ENCODE measurements at regions not wholly inside any gene's neighbourhood (a gene's known extent, or its start where the extent isn't known, plus 50 kb on each side); places are given as distances from the start of the nearest gene placed in this dataset.

- Mint-ChIP-seq H3K9me3 (peaks cover 2% of the 10 kb centered on the region), H3K27ac (no peak overlapping the region), H3K4me3 (no peak overlapping the region), H3K27me3 (no peaks in the 10 kb centered on the region), H3K4me1 (no peaks in the 10 kb centered on the region), H3K36me3 (ENCODE audit: low read depth) (no peaks in the 10 kb centered on the region)
- no peak for DNase-seq
- ChIA-PET CTCF (no interaction called here), POLR2A (no interaction called here)
Measured at GRCh38 chr2:18791172-18791797, 201.9 kb upstream of the NT5C1B start.

DNA sequence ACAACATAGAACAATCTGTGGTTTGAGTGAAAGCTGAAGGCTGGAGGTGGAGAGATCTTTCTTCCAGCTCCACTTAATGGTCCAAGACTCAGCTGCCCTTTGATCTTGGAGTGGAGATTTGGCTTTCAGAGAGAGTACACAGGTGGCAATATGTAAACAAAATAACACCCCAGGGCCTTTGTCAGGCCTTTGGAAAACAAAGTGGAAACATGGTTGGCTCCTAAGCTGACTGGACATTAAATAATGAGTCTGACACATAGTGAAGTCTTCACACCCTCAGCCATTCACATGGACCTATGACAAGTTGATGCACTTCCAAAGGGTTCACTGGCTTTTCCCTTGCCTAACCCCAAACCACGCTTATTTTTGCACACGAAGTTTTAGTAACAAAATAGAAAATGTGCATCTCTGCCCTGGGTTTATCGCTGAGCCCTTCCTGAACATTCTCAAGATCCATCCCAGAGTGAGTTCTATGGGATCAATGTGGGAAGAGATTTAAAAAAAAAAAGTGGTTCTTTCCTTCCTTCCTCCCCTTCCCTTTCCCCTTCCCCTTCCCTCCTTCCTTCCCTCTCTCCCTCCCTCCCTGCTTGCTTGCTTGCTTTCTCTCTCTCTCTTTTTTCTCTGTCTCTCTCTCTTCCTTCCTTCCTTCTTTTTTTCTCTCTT lies 201.3 kb upstream of the NT5C1B start:
- no peak for DNase-seq
- no peaks in the 10 kb centered on the region for H3K4me1 Mint-ChIP-seq
- no peak overlapping the region for H3K27ac Mint-ChIP-seq
- H3K4me3 Mint-ChIP-seq: no peak overlapping the region
- H3K27me3 Mint-ChIP-seq: no peaks in the 10 kb centered on the region
- no peaks in the 10 kb centered on the region for H3K36me3 Mint-ChIP-seq (ENCODE audit: low read depth)
- CTCF ChIA-PET: no interaction called here
- peaks cover 2% of the 10 kb centered on the region for H3K9me3 Mint-ChIP-seq
- POLR2A ChIA-PET: no interaction called here

GRCh38 chr2:18788592-18788991 lies 199.2 kb upstream of the NT5C1B start:
- CTCF ChIA-PET: no interaction called here
- Mint-ChIP-seq H3K9me3 (peaks cover 2% of the 10 kb centered on the region), H3K4me3 (no peak overlapping the region), H3K27me3 (no peaks in the 10 kb centered on the region), H3K4me1 (no peaks in the 10 kb centered on the region), H3K36me3 (ENCODE audit: low read depth) (no peaks in the 10 kb centered on the region), H3K27ac (no peak overlapping the region)
- POLR2A ChIA-PET: interaction anchor here (0.5 kb wide), 1 partner anchor 587 kb away, joined by 5 read pairs; no protein-coding TSS in a partner anchor
- DNase-seq: no peak

DNA sequence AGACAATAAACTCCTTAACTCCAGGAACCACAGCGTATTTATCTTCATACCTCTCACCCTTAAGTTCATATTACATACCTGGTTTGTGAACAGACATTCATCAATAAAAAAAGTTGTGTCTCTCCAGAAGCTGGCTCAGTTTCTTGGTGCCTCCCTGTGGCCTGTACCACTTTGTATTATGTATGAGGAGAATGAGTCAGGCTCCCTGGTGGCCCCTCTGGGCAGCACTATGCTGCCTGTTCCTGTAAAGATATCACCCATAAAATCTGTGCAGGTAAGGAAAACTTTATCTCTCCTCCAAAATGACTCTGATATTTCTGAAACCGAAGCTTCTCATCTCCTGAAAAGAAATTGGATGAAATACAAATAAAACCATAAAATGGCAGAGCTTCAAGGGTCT lies 198.4 kb upstream of the NT5C1B start:
- ChIA-PET POLR2A (interaction anchor here (0.5 kb wide), 1 partner anchor 587 kb away, joined by 5 read pairs; no protein-coding TSS in a partner anchor), CTCF (no interaction called here)
- Mint-ChIP-seq H3K36me3 (ENCODE audit: low read depth) (no peaks in the 10 kb centered on the region), H3K9me3 (peaks cover 2% of the 10 kb centered on the region), H3K4me1 (no peaks in the 10 kb centered on the region), H3K27me3 (no peaks in the 10 kb centered on the region), H3K4me3 (no peak overlapping the region), H3K27ac (no peak overlapping the region)
- DNase-seq: no peak

- Mint-ChIP-seq H3K4me3 (no peak overlapping the region), H3K27ac (no peak overlapping the region), H3K36me3 (ENCODE audit: low read depth) (no peaks in the 10 kb centered on the region), H3K27me3 (no peaks in the 10 kb centered on the region), H3K4me1 (no peaks in the 10 kb centered on the region), H3K9me3 (peaks cover 2% of the 10 kb centered on the region)
- DNase-seq: no peak
- ChIA-PET POLR2A (no interaction called here), CTCF (no interaction called here)
Measured at GRCh38 chr2:18784245-18784644, 194.9 kb upstream of the NT5C1B start.

DNA sequence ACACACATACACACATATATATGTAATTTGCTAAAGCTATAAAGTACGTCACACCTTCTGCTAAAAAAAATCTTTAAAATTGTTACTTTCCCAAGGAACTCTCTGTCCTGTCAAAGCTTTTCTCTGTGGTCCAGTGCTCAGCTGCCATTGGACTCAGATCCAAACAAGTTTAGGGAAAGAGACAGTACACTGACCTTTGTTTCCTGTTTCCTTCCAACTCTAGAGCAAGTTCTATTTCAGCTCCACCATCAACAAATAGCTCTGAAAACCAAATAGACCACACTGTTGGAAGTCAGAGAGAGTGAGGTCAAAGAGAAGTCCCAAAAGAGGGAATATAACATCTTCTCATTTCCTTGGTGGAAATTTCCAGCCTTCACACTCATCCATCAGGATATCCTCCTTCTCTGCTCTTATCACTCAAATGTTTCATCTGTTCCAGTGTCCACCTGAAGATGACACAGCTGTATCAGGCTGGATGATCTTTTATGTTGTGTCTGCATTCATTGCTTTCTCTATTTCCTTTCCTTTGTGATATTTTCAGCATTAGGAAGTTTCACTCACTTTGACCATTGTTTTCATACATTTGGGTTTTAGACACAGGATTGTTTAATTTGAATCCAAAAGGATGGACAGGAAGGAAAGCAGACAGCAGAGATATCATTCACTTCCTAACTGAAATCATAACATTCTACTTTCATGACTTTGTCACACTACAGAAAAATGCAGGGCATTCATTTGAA lies 192.3 kb upstream of the NT5C1B start:
- no peak overlapping the region for H3K4me3 Mint-ChIP-seq
- ChIA-PET CTCF (interaction anchor here (1.1 kb wide), 1 partner anchor 252 kb away, joined by 3 read pairs; no protein-coding TSS in a partner anchor), POLR2A (no interaction called here)
- DNase-seq: no peak
- H3K9me3 Mint-ChIP-seq: no peaks in the 10 kb centered on the region
- no peaks in the 10 kb centered on the region for H3K27me3 Mint-ChIP-seq
- H3K36me3 Mint-ChIP-seq (ENCODE audit: low read depth): no peaks in the 10 kb centered on the region
- no peak overlapping the region for H3K27ac Mint-ChIP-seq
- H3K4me1 Mint-ChIP-seq: no peaks in the 10 kb centered on the region

DNA sequence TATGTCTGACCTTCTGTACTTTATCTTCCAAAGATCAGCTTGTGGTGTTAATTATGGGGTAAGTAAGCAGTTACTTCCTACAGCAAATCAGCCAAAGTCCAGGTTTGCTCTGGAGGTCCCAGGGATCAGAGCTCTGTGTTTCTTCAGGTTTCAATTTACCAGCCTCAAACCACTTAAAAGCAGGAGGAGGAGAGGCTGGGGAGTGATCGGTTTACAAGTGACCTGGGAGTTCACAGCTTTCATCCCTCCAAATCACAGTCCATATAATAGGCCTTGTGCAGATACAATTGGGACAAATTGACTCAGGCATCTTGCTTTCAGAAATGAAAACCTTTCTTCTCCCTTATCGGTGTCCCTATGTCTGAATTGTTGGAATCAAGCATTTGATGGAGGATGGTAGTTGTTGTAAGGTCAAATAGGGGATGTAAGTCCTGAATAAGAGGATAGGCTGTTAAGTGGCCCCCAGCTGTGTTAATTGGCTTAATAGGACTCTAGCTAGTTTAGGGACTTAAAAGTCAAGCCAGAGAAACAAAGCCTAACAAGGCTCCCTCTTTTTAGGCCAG lies 188.0 kb upstream of the NT5C1B start:
- ChIA-PET POLR2A (no interaction called here), CTCF (no interaction called here)
- H3K4me3 Mint-ChIP-seq: no peak overlapping the region
- no peaks in the 10 kb centered on the region for H3K4me1 Mint-ChIP-seq
- no peak overlapping the region for H3K27ac Mint-ChIP-seq
- H3K27me3 Mint-ChIP-seq: no peaks in the 10 kb centered on the region
- H3K9me3 Mint-ChIP-seq: no peaks in the 10 kb centered on the region
- H3K36me3 Mint-ChIP-seq (ENCODE audit: low read depth): no peaks in the 10 kb centered on the region
- no peak for DNase-seq

DNA sequence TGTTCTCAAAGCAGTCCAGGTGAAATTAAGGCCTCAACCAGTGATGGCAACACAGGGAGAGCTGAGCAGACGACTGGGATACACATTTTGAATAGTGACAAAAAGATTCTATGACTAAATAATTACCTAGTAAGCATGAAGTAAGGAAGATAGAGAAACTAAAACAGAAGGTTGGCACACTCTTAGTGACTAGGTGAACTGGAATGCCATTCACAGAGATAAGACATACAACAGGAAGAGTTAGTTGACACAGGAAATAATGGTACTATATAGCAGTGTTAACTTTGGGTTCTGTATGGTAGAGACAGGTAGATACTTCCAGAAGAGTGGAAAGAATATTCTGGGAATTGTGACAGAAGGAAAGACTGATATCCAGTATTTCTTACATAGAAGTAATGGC lies 181.8 kb upstream of the NT5C1B start:
- Mint-ChIP-seq H3K27me3 (no peaks in the 10 kb centered on the region), H3K4me1 (no peaks in the 10 kb centered on the region), H3K27ac (no peak overlapping the region), H3K4me3 (no peak overlapping the region), H3K36me3 (ENCODE audit: low read depth) (no peaks in the 10 kb centered on the region), H3K9me3 (peaks cover 2% of the 10 kb centered on the region)
- ChIA-PET POLR2A (no interaction called here), CTCF (no interaction called here)
- DNase-seq: no peak

GRCh38 chr2:18763338-18763737 lies 174.0 kb upstream of the NT5C1B start:
- H3K9me3 Mint-ChIP-seq: no peaks in the 10 kb centered on the region
- ChIA-PET POLR2A (no interaction called here), CTCF (no interaction called here)
- H3K27ac Mint-ChIP-seq: no peak overlapping the region
- no peaks in the 10 kb centered on the region for H3K27me3 Mint-ChIP-seq
- no peak for DNase-seq
- no peaks in the 10 kb centered on the region for H3K4me1 Mint-ChIP-seq
- H3K36me3 Mint-ChIP-seq (ENCODE audit: low read depth): no peaks in the 10 kb centered on the region
- no peak overlapping the region for H3K4me3 Mint-ChIP-seq

DNA sequence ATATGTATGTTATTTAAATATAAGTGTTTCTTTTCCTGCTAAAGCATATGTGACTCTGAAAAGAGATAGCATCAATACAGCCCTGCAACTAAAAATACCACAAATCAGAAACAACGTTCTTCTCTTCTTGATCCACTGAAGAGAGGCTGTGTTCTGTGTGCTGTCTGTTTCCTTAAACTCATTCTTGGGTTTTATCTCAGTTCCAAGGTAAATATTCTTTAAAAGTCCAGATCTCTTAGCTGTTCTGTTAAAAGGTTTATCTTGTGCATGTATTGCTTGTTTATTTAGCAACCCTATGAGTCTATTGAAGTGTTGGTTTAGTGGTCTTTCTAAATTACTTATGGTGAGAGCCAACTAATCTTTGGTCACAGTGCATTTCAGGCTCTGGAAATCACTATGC lies 173.3 kb upstream of the NT5C1B start:
- CTCF ChIA-PET: no interaction called here
- no peak overlapping the region for H3K4me3 Mint-ChIP-seq
- no peaks in the 10 kb centered on the region for H3K27me3 Mint-ChIP-seq
- DNase-seq: no peak
- POLR2A ChIA-PET: no interaction called here
- no peaks in the 10 kb centered on the region for H3K4me1 Mint-ChIP-seq
- H3K36me3 Mint-ChIP-seq (ENCODE audit: low read depth): no peaks in the 10 kb centered on the region
- H3K9me3 Mint-ChIP-seq: no peaks in the 10 kb centered on the region
- no peak overlapping the region for H3K27ac Mint-ChIP-seq

GRCh38 chr2:18754286-18754685 lies 164.9 kb upstream of the NT5C1B start:
- no peak overlapping the region for H3K4me3 Mint-ChIP-seq
- H3K27me3 Mint-ChIP-seq: no peaks in the 10 kb centered on the region

GRCh38 chr2:18753722-18754121 lies 164.4 kb upstream of the NT5C1B start:
- Mint-ChIP-seq H3K36me3 (ENCODE audit: low read depth) (no peaks in the 10 kb centered on the region), H3K4me3 (no peak overlapping the region), H3K27ac (no peak overlapping the region), H3K9me3 (no peaks in the 10 kb centered on the region), H3K4me1 (no peaks in the 10 kb centered on the region), H3K27me3 (no peaks in the 10 kb centered on the region)
- ChIA-PET CTCF (no interaction called here), POLR2A (no interaction called here)
- no peak for DNase-seq

More at GRCh38 chr2:18754286-18754685, 164.9 kb upstream of the NT5C1B start:
- no peak for DNase-seq
- ChIA-PET POLR2A (no interaction called here), CTCF (no interaction called here)
- Mint-ChIP-seq H3K36me3 (ENCODE audit: low read depth) (no peaks in the 10 kb centered on the region), H3K4me1 (no peaks in the 10 kb centered on the region), H3K27ac (no peak overlapping the region), H3K9me3 (no peaks in the 10 kb centered on the region)

GRCh38 chr2:18752667-18753422 lies 163.5 kb upstream of the NT5C1B start:
- no peak for DNase-seq
- CTCF ChIA-PET: interaction anchor here (0.7 to 1.0 kb wide), 2 partner anchors 16 to 776 kb away, joined by 3 read pairs; no protein-coding TSS in a partner anchor
- H3K36me3 Mint-ChIP-seq (ENCODE audit: low read depth): no peaks in the 10 kb centered on the region
- no peak overlapping the region for H3K4me3 Mint-ChIP-seq
- POLR2A ChIA-PET: interaction anchor here (0.6 kb wide), 1 partner anchor 597 kb away, joined by 3 read pairs; no protein-coding TSS in a partner anchor
- H3K27ac Mint-ChIP-seq: no peak overlapping the region
- no peaks in the 10 kb centered on the region for H3K4me1 Mint-ChIP-seq
- H3K27me3 Mint-ChIP-seq: no peaks in the 10 kb centered on the region
- H3K9me3 Mint-ChIP-seq: no peaks in the 10 kb centered on the region
